A549 (cell line): ENCODE measurements at regions not wholly inside any gene's neighbourhood (a gene's known extent, or its start where the extent isn't known, plus 50 kb on each side); places are given as distances from the start of the nearest gene placed in this dataset.

Experiments used
- ATAC-seq, 2 experiments: fragments of 200-7000 bp in 1 of 2; fragments of >200 bp in 1 of 2; cut with Nextera tagmentation in 1 of 2; cut with Tn5 transposase in 1 of 2; 3 replicates each; pipeline versions ENCODE4 v1.8.0 to v1.9.1; 2018 to 2020; ENCODE audit warnings: mild to moderate bottlenecking in 1 of 2, moderate library complexity in 1 of 2
- CTCF ChIA-PET: fragments of 300-600 bp; sonication (Branson Sonifier 250); formaldehyde crosslinking; extraction: SDS; loops from one replicate; lab custom pipeline; 2021; ENCODE audit warnings: antibody characterized with exemption, inconsistent platforms; lab: Yijun Ruan, JAX
- POLR2A ChIA-PET: fragments of 350-600 bp; formaldehyde crosslinking; extraction: SDS; loops from one replicate; lab custom pipeline; 2021; ENCODE audit warnings: antibody characterized with exemption, inconsistent platforms; lab: Yijun Ruan, JAX
- DNase-seq, 2 experiments: peaks; one replicate each; pipeline versions ENCODE4 v3.0.0 to v3.0.0-alpha.2; 2011 to 2016; ENCODE audit warnings: low read depth in 1 of 2, low spot score in 1 of 2
- FAIRE-seq: peaks from 2 replicates; lab custom pipeline; 2011; peaks lifted over from hg19 to GRCh38; lab: Jason Lieb, UNC
- H3K27ac ChIP-seq, 2 experiments: fragments of >200 bp; sonication (Bioruptor Twin); formaldehyde crosslinking; 3 replicates each; pipeline ENCODE4 v1.5.1; 2016 to 2017
- H3K4me1 ChIP-seq: fragments of >200 bp; sonication (Bioruptor Twin); formaldehyde crosslinking; 3 replicates; pipeline ENCODE4 v1.6.1; 2016
- H3K4me2 ChIP-seq: fragments of >200 bp; sonication (Bioruptor Twin); formaldehyde crosslinking; 3 replicates; pipeline ENCODE4 v1.6.1; 2016
- H3K4me3 ChIP-seq: fragments of >200 bp; sonication (Bioruptor Twin); formaldehyde crosslinking; 3 replicates; pipeline ENCODE4 v1.5.1; 2016
- H3K9me3 ChIP-seq: fragments of >200 bp; sonication (Bioruptor Twin); formaldehyde crosslinking; 3 replicates; pipeline ENCODE4 v1.6.1; 2016
- CBX2 ChIP-seq: fragments of 200-600 bp; sonication (generic); IDR thresholded peaks from 2 replicates; pipeline ENCODE4 v1.6.1; 2016; ENCODE audit warnings: low read depth, mild to moderate bottlenecking, borderline replicate concordance
- EHF ChIP-seq: fragments of 250-450 bp; sonication (Bioruptor Pico); IDR thresholded peaks from 2 replicates; pipeline ENCODE4 v1.5.0; 2020; ENCODE audit warnings: mild to moderate bottlenecking
- FOSB ChIP-seq: fragments of 250-450 bp; sonication (Bioruptor Pico); IDR thresholded peaks from 2 replicates; pipeline ENCODE4 v1.5.0; 2020; ENCODE audit warnings: mild to moderate bottlenecking, moderate library complexity
- FOSL2 ChIP-seq, 2 experiments: fragments of 450-650 bp in 1 of 2; fragments of >200 bp in 1 of 2; sonication (Bioruptor Twin) in 1 of 2; formaldehyde crosslinking; IDR thresholded peaks; 2 replicates each; pipeline versions ENCODE4 v1.5.0 to v1.6.1; 2016 to 2020; ENCODE audit warnings: mild to moderate bottlenecking in 1 of 2, moderate library complexity in 1 of 2
- FOXS1 ChIP-seq: fragments of 250-450 bp; sonication (Bioruptor Pico); IDR thresholded peaks from 2 replicates; pipeline ENCODE4 v1.5.0; 2020; ENCODE audit warnings: mild to moderate bottlenecking, moderate library complexity
- HEYL ChIP-seq: fragments of 250-450 bp; sonication (Bioruptor Pico); IDR thresholded peaks from 2 replicates; pipeline ENCODE4 v1.8.0; 2021; ENCODE audit warnings: mild to moderate bottlenecking, moderate library complexity
- HOXB5 ChIP-seq: fragments of 250-450 bp; sonication (Bioruptor Pico); IDR thresholded peaks from 2 replicates; pipeline ENCODE4 v1.5.0; 2020; ENCODE audit warnings: mild to moderate bottlenecking, moderate library complexity
- JUN ChIP-seq, 2 experiments: fragments of >200 bp; sonication (Bioruptor Twin); formaldehyde crosslinking; IDR thresholded peaks; 2 replicates in 1 of 2; 3 replicates in 1 of 2; pipeline ENCODE4 v1.6.1; 2016 to 2017
- JUNB ChIP-seq: fragments of >200 bp; sonication (Bioruptor Twin); formaldehyde crosslinking; IDR thresholded peaks from 2 replicates; pipeline ENCODE4 v1.6.1; 2016
- KDM1A ChIP-seq: fragments of 200-600 bp; sonication (generic); IDR thresholded peaks from 2 replicates; pipeline ENCODE4 v1.6.1; 2016; ENCODE audit warnings: low read depth, mild to moderate bottlenecking
- KDM5A ChIP-seq: fragments of 200-600 bp; sonication (generic); IDR thresholded peaks from 2 replicates; pipeline ENCODE4 v1.6.1; 2016; ENCODE audit warnings: antibody characterized with exemption, mild to moderate bottlenecking
- MAZ ChIP-seq: fragments of 150-350 bp; IDR thresholded peaks from 2 replicates; pipeline ENCODE4 v1.6.1; 2014; ENCODE audit warnings: antibody characterized with exemption, low read depth, low read length, borderline replicate concordance
- MYC ChIP-seq: IDR thresholded peaks from 2 replicates; pipeline ENCODE4 v1.6.1; 2012; ENCODE audit warnings: mild to moderate bottlenecking, inconsistent platforms, low read length, improper control_type of control experiment, borderline replicate concordance
- NPAS2 ChIP-seq: fragments of 250-450 bp; sonication (Bioruptor Pico); IDR thresholded peaks from 2 replicates; pipeline ENCODE4 v1.8.0; 2022; ENCODE audit warnings: mild to moderate bottlenecking, moderate library complexity, borderline replicate concordance
- NR3C1 ChIP-seq: fragments of >200 bp; sonication (Bioruptor Twin); formaldehyde crosslinking; IDR thresholded peaks from 3 replicates; pipeline ENCODE4 v1.6.1; 2017
- RAD21 ChIP-seq, 2 experiments: fragments of >200 bp in 1 of 2; sonication (Bioruptor Twin) in 1 of 2; formaldehyde crosslinking in 1 of 2; IDR thresholded peaks in 1 of 2; conservative IDR thresholded peaks in 1 of 2; 2 replicates in 1 of 2; 3 replicates in 1 of 2; pipeline ENCODE4 v1.6.1; 2012 to 2018; ENCODE audit warnings: inconsistent platforms in 1 of 2
- SREBF2 ChIP-seq: fragments of 450-650 bp; IDR thresholded peaks from 2 replicates; pipeline ENCODE4 v1.6.1; 2014; ENCODE audit warnings: mild to moderate bottlenecking, moderate library complexity
- TFCP2L1 ChIP-seq: fragments of 250-450 bp; sonication (Bioruptor Pico); IDR thresholded peaks from 2 replicates; pipeline ENCODE4 v1.5.0; 2021; ENCODE audit warnings: mild to moderate bottlenecking
- TP53 ChIP-seq: fragments of 250-450 bp; sonication (Bioruptor Pico); IDR thresholded peaks from 2 replicates; pipeline ENCODE4 v1.5.0; 2021; ENCODE audit warnings: mild to moderate bottlenecking, moderate library complexity
- ZC3H11A ChIP-seq: fragments of 450-650 bp; IDR thresholded peaks from 2 replicates; pipeline ENCODE4 v1.6.1; 2014; ENCODE audit warnings: antibody characterized with exemption, mild to moderate bottlenecking
- ZFP36 ChIP-seq: fragments of 450-650 bp; IDR thresholded peaks from 2 replicates; pipeline ENCODE4 v1.6.1; 2014; ENCODE audit warnings: borderline replicate concordance; ENCODE audit not compliant: partially characterized antibody
- ZNF302 ChIP-seq: fragments of 250-450 bp; sonication (Bioruptor Pico); IDR thresholded peaks from 2 replicates; pipeline ENCODE4 v1.9.0; 2021; ENCODE audit warnings: inconsistent platforms, mild to moderate bottlenecking, moderate library complexity
- ZSCAN20 ChIP-seq: fragments of 250-450 bp; sonication (Bioruptor Pico); IDR thresholded peaks from 2 replicates; pipeline ENCODE4 v1.8.0; 2022; ENCODE audit warnings: mild to moderate bottlenecking, moderate library complexity
- WGBS: methylation state at CpG from one replicate; pipeline ENCODE4 v1.1.6; 2017; ENCODE audit errors: missing lambda C conversion rate; 5-methylcytosine and 5-hydroxymethylcytosine counted together
- TF ChIP-seq, protein P1 (sequence below): IDR thresholded peaks from 2 replicates; pipeline ENCODE4 v1.6.1; 2012
- TF ChIP-seq, protein P2 (sequence below): IDR thresholded peaks from 2 replicates; pipeline ENCODE4 v1.6.1; 2012; ENCODE audit warnings: low read depth, borderline replicate concordance
- TF ChIP-seq, protein P3 (sequence below): fragments of 150-350 bp; IDR thresholded peaks from 2 replicates; pipeline ENCODE4 v1.6.1; 2014; ENCODE audit warnings: low read depth, mild to moderate bottlenecking, low read length
- TF ChIP-seq, protein P4 (sequence below): fragments of 450-650 bp; IDR thresholded peaks from 2 replicates; pipeline ENCODE4 v1.6.1; 2014; ENCODE audit warnings: antibody characterized with exemption
- TF ChIP-seq, protein P5 (sequence below): fragments of >200 bp; sonication (Bioruptor Twin); formaldehyde crosslinking; IDR thresholded peaks from 2 replicates; pipeline ENCODE4 v1.6.1; 2016

DNA sequence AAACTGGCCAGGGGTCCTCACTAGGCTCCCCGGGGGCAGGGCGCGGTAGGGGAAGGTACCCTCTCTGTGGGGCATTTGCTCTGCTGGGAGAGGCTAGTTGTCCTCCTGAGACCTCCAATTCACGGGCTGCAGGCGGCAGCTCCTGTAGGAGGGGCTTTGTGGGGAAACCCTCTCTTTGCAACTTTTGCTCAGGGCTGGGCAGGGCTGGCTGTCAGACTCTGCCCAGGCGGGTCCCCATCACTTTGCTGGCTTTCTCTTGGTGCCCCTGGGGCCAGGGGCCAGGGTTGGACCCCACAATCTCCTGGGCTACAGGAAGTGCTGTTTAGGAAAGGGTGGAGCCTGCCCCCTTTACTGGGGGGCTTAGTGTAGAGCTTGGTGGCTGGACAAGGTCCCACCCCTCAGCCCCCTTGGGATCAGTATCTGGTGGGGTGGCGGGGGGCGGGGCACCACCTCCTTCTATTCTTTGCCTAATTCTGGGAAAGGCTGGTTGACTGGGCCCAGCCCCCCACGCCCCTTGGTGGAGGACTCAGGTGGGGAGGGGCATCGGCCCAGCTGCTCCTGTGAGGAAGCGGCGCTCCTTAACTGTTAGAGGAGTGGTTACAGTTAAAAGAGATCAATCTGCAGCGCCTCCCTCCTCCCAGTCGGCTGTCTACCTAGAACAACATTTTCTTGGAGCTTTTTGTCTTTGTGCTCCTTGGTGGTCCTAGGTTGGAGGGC lies 918.7 kb downstream of the AACS start:
- CTCF ChIA-PET = no interaction called here
- peak overlapping the region; percentile 66 for H3K4me2 ChIP-seq
- TF ChIP-seq ZC3H11A (no peak), ZSCAN20 (CRISPR knock-in tag) (no peak), HOXB5 (CRISPR knock-in tag) (no peak), TP53 (CRISPR knock-in tag) (no peak), KDM1A (no peak), ZNF302 (CRISPR knock-in tag) (no peak), EHF (CRISPR knock-in tag) (no peak), JUNB (no peak), HEYL (CRISPR knock-in tag) (no peak), SREBF2 (no peak), KDM5A (no peak)
- TF ChIP-seq, protein P1, sequence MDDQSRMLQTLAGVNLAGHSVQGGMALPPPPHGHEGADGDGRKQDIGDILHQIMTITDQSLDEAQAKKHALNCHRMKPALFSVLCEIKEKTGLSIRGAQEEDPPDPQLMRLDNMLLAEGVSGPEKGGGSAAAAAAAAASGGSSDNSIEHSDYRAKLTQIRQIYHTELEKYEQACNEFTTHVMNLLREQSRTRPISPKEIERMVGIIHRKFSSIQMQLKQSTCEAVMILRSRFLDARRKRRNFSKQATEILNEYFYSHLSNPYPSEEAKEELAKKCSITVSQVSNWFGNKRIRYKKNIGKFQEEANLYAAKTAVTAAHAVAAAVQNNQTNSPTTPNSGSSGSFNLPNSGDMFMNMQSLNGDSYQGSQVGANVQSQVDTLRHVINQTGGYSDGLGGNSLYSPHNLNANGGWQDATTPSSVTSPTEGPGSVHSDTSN = no peak
- TF ChIP-seq, protein P2, sequence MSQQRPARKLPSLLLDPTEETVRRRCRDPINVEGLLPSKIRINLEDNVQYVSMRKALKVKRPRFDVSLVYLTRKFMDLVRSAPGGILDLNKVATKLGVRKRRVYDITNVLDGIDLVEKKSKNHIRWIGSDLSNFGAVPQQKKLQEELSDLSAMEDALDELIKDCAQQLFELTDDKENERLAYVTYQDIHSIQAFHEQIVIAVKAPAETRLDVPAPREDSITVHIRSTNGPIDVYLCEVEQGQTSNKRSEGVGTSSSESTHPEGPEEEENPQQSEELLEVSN = no peak
- TF ChIP-seq, protein P3, sequence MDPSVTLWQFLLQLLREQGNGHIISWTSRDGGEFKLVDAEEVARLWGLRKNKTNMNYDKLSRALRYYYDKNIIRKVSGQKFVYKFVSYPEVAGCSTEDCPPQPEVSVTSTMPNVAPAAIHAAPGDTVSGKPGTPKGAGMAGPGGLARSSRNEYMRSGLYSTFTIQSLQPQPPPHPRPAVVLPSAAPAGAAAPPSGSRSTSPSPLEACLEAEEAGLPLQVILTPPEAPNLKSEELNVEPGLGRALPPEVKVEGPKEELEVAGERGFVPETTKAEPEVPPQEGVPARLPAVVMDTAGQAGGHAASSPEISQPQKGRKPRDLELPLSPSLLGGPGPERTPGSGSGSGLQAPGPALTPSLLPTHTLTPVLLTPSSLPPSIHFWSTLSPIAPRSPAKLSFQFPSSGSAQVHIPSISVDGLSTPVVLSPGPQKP = no peak
- TF ChIP-seq, protein P4, sequence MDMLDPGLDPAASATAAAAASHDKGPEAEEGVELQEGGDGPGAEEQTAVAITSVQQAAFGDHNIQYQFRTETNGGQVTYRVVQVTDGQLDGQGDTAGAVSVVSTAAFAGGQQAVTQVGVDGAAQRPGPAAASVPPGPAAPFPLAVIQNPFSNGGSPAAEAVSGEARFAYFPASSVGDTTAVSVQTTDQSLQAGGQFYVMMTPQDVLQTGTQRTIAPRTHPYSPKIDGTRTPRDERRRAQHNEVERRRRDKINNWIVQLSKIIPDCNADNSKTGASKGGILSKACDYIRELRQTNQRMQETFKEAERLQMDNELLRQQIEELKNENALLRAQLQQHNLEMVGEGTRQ = no peak
- TF ChIP-seq, protein P5, sequence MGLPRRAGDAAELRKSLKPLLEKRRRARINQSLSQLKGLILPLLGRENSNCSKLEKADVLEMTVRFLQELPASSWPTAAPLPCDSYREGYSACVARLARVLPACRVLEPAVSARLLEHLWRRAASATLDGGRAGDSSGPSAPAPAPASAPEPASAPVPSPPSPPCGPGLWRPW = no peak
- TF ChIP-seq, all 56 proteins: peak for 0
- FAIRE-seq (no peak), ATAC-seq (peak; percentile 38 to 60; a peak in 2 of 6 replicates), DNase-seq (no peak)
- H3K9me3 ChIP-seq = no peaks in the 10 kb centered on the region; the same call in 2 of the 3 replicates
- POLR2A ChIA-PET = no interaction called here
- H3K27ac ChIP-seq = no peak overlapping the region
- no peaks in the 10 kb centered on the region for H3K4me1 ChIP-seq
- H3K4me3 ChIP-seq = peak overlapping the region; percentile 37; the same call in 2 of the 3 replicates
- WGBS = 18% methylated on average over 6 of the region's 14 CpGs

DNA sequence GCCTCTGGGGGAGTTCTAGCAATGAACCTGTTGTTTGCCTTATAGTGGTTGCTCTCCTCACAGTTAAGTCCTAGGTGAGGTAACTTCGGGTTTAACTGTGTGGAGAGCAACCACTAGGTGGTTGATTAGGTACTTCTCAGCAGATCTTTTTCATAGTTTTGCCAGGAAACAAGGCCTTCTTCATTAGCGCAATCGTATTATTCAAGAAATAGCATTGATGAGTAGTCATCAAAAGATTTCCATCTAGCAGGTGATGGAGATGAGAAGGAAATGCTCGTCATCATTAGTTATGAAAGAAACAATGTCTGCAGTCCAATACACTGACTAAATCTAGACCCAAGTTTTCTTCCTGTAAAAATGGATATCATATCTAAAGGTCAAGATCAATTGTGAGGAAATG lies 923.3 kb downstream of the AACS start:
- FAIRE-seq (no peak), DNase-seq (no peak), ATAC-seq (no peak)
- Histone ChIP-seq H3K4me1 (no peaks in the 10 kb centered on the region), H3K4me2 (no peak overlapping the region), H3K4me3 (no peak overlapping the region), H3K27ac (no peak overlapping the region), H3K9me3 (no peaks in the 10 kb centered on the region; the same call in 2 of the 3 replicates)
- WGBS = 44% methylated on average over 4 of the region's 4 CpGs
- CTCF ChIA-PET = no interaction called here
- TF ChIP-seq NPAS2 (CRISPR knock-in tag) (no peak), RAD21 (conservative IDR thresholded peaks at IDR 0.05 in 1 of 2, IDR thresholded peaks at IDR 0.05 in 1 of 2) (no peak), HOXB5 (CRISPR knock-in tag) (no peak), KDM5A (no peak), JUN (IDR thresholded peaks at IDR 0.05) (no peak), TFCP2L1 (CRISPR knock-in tag) (no peak), CBX2 (no peak), MYC (no peak), FOSB (CRISPR knock-in tag) (no peak), JUNB (no peak), NR3C1 (no peak), FOXS1 (CRISPR knock-in tag) (no peak), ZFP36 (no peak), FOSL2 (IDR thresholded peaks at IDR 0.05) (no peak), FOSL2 (CRISPR knock-in tag; IDR thresholded peaks at IDR 0.05) (no peak), EHF (CRISPR knock-in tag) (no peak), MAZ (no peak)
- POLR2A ChIA-PET = no interaction called here
